Liver (tissue), 7 donors: ENCODE measurements at regions not wholly inside any gene's neighbourhood (a gene's known extent, or its start where the extent isn't known, plus 50 kb on each side); places are given as distances from the start of the nearest gene placed in this dataset.

Experiments
- DNase-seq: peaks from one replicate; pipeline ENCODE4 v3.0.0-alpha.2; 2017; ENCODE audit warnings: low spot score
- H3K27ac ChIP-seq, 2 donors: one replicate each; pipeline ENCODE4 v1.7.0; 2013; ENCODE audit warnings: inconsistent platforms in 2 of 2, low read length in 2 of 2, control low read depth in 1 of 2, low read depth in 1 of 2, mild to moderate bottlenecking in 1 of 2
- H3K27me3 ChIP-seq, 4 donors: one replicate each; pipeline versions ENCODE4 v1.6.1 to v1.7.0; 2013; ENCODE audit warnings: low read length in 3 of 4, inconsistent platforms in 1 of 4, mild to moderate bottlenecking in 1 of 4, moderate library complexity in 1 of 4; ENCODE audit not compliant: control insufficient read depth in 4 of 4, insufficient read depth in 4 of 4
- H3K36me3 ChIP-seq, 4 donors: one replicate each; pipeline versions ENCODE4 v1.6.1 to v1.7.0; 2013; ENCODE audit warnings: low read length in 3 of 4, mild to moderate bottlenecking in 3 of 4, low read depth in 1 of 4, moderate library complexity in 1 of 4; ENCODE audit not compliant: control insufficient read depth in 4 of 4, insufficient read depth in 3 of 4
- H3K4me1 ChIP-seq, 4 donors: one replicate each; pipeline versions ENCODE4 v1.6.1 to v1.7.0; 2013; ENCODE audit warnings: low read length in 3 of 4, mild to moderate bottlenecking in 3 of 4, moderate library complexity in 1 of 4; ENCODE audit not compliant: control insufficient read depth in 4 of 4, insufficient read depth in 4 of 4
- H3K4me3 ChIP-seq, 3 donors: one replicate each; pipeline versions ENCODE4 v1.6.1 to v1.7.0; 2013; ENCODE audit warnings: low read length in 3 of 3, control low read depth in 1 of 3, low read depth in 1 of 3, mild to moderate bottlenecking in 1 of 3
- H3K9ac ChIP-seq, 2 donors: one replicate each; pipeline ENCODE4 v1.7.0; 2013; ENCODE audit warnings: low read length in 2 of 2, mild to moderate bottlenecking in 2 of 2, moderate library complexity in 2 of 2, control low read depth in 1 of 2, low read depth in 1 of 2
- H3K9me3 ChIP-seq, 4 donors: one replicate each; pipeline versions ENCODE4 v1.6.1 to v1.7.0; 2013; ENCODE audit warnings: low read length in 3 of 4; ENCODE audit not compliant: control insufficient read depth in 4 of 4
- EGR1 ChIP-seq, 2 donors: IDR thresholded peaks; 2 replicates each; pipeline ENCODE4 v1.6.1; 2016 to 2018; ENCODE audit warnings: antibody characterized with exemption in 2 of 2, low read depth in 2 of 2
- FOXA1 ChIP-seq: IDR thresholded peaks from 2 replicates; pipeline ENCODE4 v1.6.1; 2016; ENCODE audit warnings: antibody characterized with exemption
- FOXA2 ChIP-seq: IDR thresholded peaks from 2 replicates; pipeline ENCODE4 v1.6.1; 2016; ENCODE audit warnings: antibody characterized with exemption
- GABPA ChIP-seq, 2 donors: IDR thresholded peaks in 1 of 2; conservative IDR thresholded peaks in 1 of 2; 2 replicates each; pipeline ENCODE4 v1.6.1; 2016; ENCODE audit warnings: antibody characterized with exemption in 2 of 2, mild to moderate bottlenecking in 1 of 2, moderate library complexity in 1 of 2
- HNF4A ChIP-seq, 2 donors: conservative IDR thresholded peaks; 2 replicates each; pipeline ENCODE4 v1.6.1; 2016; ENCODE audit warnings: antibody characterized with exemption in 2 of 2, mild to moderate bottlenecking in 2 of 2
- HNF4G ChIP-seq: IDR thresholded peaks from 2 replicates; pipeline ENCODE4 v1.6.1; 2016; ENCODE audit warnings: antibody characterized with exemption
- JUND ChIP-seq, 2 donors: IDR thresholded peaks; 2 replicates each; pipeline ENCODE4 v1.6.1; 2016; ENCODE audit warnings: antibody characterized with exemption in 2 of 2
- NR2F2 ChIP-seq: IDR thresholded peaks from 2 replicates; pipeline ENCODE4 v1.6.1; 2016; ENCODE audit warnings: antibody characterized with exemption
- RAD21 ChIP-seq, 2 donors: IDR thresholded peaks; 2 replicates each; pipeline ENCODE4 v1.6.1; 2016; ENCODE audit warnings: antibody characterized with exemption in 2 of 2, mild to moderate bottlenecking in 2 of 2
- RXRA ChIP-seq, 2 donors: IDR thresholded peaks; 2 replicates each; pipeline ENCODE4 v1.6.1; 2017 to 2018; ENCODE audit warnings: antibody characterized with exemption in 2 of 2, mild to moderate bottlenecking in 1 of 2
- SP1 ChIP-seq: IDR thresholded peaks from 2 replicates; pipeline ENCODE4 v1.6.1; 2018; ENCODE audit warnings: antibody characterized with exemption, mild to moderate bottlenecking
- YY1 ChIP-seq: IDR thresholded peaks from 2 replicates; pipeline ENCODE4 v1.6.1; 2016; ENCODE audit warnings: antibody characterized with exemption, mild to moderate bottlenecking
- ZBTB33 ChIP-seq: IDR thresholded peaks from 2 replicates; pipeline ENCODE4 v1.6.1; 2016; ENCODE audit warnings: antibody characterized with exemption
- TF ChIP-seq, protein P1 (sequence below): IDR thresholded peaks from 2 replicates; pipeline ENCODE4 v1.6.1; 2016; ENCODE audit warnings: antibody characterized with exemption
- TF ChIP-seq, protein P2 (sequence below): IDR thresholded peaks from 2 replicates; pipeline ENCODE4 v1.6.1; 2016; ENCODE audit warnings: antibody characterized with exemption
- TF ChIP-seq, protein P3 (sequence below): fragments of 150-350 bp; IDR thresholded peaks from 2 replicates; pipeline ENCODE4 v1.5.1; 2017; ENCODE audit warnings: improper control_type of control experiment, low read depth, low read length; ENCODE audit not compliant: missing input control
- TF ChIP-seq, protein P4 (sequence below): IDR thresholded peaks from 2 replicates; pipeline ENCODE4 v1.6.1; 2016; ENCODE audit warnings: antibody characterized with exemption, mild to moderate bottlenecking
- donor health status: healthy.
- donor health status: healthy.
- donor health status: healthy.
- donor health status: healthy.

- no peaks in the 10 kb centered on the region for H3K4me1 ChIP-seq
- DNase-seq: no peak
Measured at GRCh38 chr5:144009116-144009515, 161.3 kb downstream of the YIPF5 start.

More at GRCh38 chr5:144009116-144009515, 161.3 kb downstream of the YIPF5 start:
- Histone ChIP-seq H3K9ac (no peak overlapping the region), H3K4me3 (no peak overlapping the region), H3K36me3 (no peaks in the 10 kb centered on the region), H3K27ac (no peak overlapping the region), H3K27me3 (no peaks in the 10 kb centered on the region), H3K9me3 (peaks cover 0 to 1% (median 0%) of the 10 kb centered on the region in 4 donors)
- TF ChIP-seq SP1 (no peak), GABPA (IDR thresholded peaks at IDR 0.05 in 1 of 2, conservative IDR thresholded peaks at IDR 0.05 in 1 of 2) (no peak), JUND (IDR thresholded peaks at IDR 0.05) (no peak), RXRA (IDR thresholded peaks at IDR 0.05) (no peak), YY1 (no peak), FOXA2 (no peak), NR2F2 (no peak), ZBTB33 (no peak), HNF4G (no peak), FOXA1 (no peak), RAD21 (IDR thresholded peaks at IDR 0.05) (no peak), HNF4A (conservative IDR thresholded peaks at IDR 0.05) (no peak), EGR1 (IDR thresholded peaks at IDR 0.05; ENCODE audit: low read depth in 2 of 2) (no peak)
- TF ChIP-seq, protein P1, sequence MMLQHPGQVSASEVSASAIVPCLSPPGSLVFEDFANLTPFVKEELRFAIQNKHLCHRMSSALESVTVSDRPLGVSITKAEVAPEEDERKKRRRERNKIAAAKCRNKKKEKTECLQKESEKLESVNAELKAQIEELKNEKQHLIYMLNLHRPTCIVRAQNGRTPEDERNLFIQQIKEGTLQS: no peak
- TF ChIP-seq, protein P2, sequence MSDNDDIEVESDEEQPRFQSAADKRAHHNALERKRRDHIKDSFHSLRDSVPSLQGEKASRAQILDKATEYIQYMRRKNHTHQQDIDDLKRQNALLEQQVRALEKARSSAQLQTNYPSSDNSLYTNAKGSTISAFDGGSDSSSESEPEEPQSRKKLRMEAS: no peak
- TF ChIP-seq, protein P3, sequence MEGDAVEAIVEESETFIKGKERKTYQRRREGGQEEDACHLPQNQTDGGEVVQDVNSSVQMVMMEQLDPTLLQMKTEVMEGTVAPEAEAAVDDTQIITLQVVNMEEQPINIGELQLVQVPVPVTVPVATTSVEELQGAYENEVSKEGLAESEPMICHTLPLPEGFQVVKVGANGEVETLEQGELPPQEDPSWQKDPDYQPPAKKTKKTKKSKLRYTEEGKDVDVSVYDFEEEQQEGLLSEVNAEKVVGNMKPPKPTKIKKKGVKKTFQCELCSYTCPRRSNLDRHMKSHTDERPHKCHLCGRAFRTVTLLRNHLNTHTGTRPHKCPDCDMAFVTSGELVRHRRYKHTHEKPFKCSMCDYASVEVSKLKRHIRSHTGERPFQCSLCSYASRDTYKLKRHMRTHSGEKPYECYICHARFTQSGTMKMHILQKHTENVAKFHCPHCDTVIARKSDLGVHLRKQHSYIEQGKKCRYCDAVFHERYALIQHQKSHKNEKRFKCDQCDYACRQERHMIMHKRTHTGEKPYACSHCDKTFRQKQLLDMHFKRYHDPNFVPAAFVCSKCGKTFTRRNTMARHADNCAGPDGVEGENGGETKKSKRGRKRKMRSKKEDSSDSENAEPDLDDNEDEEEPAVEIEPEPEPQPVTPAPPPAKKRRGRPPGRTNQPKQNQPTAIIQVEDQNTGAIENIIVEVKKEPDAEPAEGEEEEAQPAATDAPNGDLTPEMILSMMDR: no peak
- TF ChIP-seq, protein P4, sequence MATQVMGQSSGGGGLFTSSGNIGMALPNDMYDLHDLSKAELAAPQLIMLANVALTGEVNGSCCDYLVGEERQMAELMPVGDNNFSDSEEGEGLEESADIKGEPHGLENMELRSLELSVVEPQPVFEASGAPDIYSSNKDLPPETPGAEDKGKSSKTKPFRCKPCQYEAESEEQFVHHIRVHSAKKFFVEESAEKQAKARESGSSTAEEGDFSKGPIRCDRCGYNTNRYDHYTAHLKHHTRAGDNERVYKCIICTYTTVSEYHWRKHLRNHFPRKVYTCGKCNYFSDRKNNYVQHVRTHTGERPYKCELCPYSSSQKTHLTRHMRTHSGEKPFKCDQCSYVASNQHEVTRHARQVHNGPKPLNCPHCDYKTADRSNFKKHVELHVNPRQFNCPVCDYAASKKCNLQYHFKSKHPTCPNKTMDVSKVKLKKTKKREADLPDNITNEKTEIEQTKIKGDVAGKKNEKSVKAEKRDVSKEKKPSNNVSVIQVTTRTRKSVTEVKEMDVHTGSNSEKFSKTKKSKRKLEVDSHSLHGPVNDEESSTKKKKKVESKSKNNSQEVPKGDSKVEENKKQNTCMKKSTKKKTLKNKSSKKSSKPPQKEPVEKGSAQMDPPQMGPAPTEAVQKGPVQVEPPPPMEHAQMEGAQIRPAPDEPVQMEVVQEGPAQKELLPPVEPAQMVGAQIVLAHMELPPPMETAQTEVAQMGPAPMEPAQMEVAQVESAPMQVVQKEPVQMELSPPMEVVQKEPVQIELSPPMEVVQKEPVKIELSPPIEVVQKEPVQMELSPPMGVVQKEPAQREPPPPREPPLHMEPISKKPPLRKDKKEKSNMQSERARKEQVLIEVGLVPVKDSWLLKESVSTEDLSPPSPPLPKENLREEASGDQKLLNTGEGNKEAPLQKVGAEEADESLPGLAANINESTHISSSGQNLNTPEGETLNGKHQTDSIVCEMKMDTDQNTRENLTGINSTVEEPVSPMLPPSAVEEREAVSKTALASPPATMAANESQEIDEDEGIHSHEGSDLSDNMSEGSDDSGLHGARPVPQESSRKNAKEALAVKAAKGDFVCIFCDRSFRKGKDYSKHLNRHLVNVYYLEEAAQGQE: no peak
